T-helper 2 cell treated with Interferon-gamma antibody and Interleukin-4, amounts not matched to agents 5 μg/mL and 100 μg/mL, for 36 hours (primary cell): ENCODE measurements at regions not wholly inside any gene's neighbourhood (a gene's known extent, or its start where the extent isn't known, plus 50 kb on each side); places are given as distances from the start of the nearest gene placed in this dataset.

Experiments
- DNase-seq: peaks from one replicate; pipeline ENCODE4 v3.0.0; 2021; ENCODE audit warnings: low spot score
- H3K27ac Mint-ChIP-seq: one replicate; pipeline ENCODE4 v1.8.0; 2021; ENCODE audit warnings: mild to moderate bottlenecking, mixed read lengths
- H3K27me3 Mint-ChIP-seq: one replicate; pipeline ENCODE4 v1.8.0; 2021; ENCODE audit warnings: low read depth, mixed read lengths
- H3K36me3 Mint-ChIP-seq: one replicate; pipeline ENCODE4 v1.8.0; 2021; ENCODE audit warnings: low read depth, mixed read lengths
- H3K4me1 Mint-ChIP-seq: one replicate; pipeline ENCODE4 v1.8.0; 2021; ENCODE audit warnings: low read depth, mixed read lengths
- H3K4me3 Mint-ChIP-seq: one replicate; pipeline ENCODE4 v1.8.0; 2022; ENCODE audit warnings: mild to moderate bottlenecking, moderate library complexity, mixed read lengths
- H3K9me3 Mint-ChIP-seq: one replicate; pipeline ENCODE4 v1.8.0; 2021; ENCODE audit warnings: mixed read lengths

- Mint-ChIP-seq H3K9me3 (no peaks in the 10 kb centered on the region), H3K27me3 (no peaks in the 10 kb centered on the region), H3K36me3 (no peaks in the 10 kb centered on the region), H3K4me3 (no peak overlapping the region), H3K4me1 (no peaks in the 10 kb centered on the region), H3K27ac (no peak overlapping the region)
- DNase-seq = no peak
Measured at GRCh38 chr20:60359010-60359409, 400.8 kb downstream of the CDH26 start.

DNA sequence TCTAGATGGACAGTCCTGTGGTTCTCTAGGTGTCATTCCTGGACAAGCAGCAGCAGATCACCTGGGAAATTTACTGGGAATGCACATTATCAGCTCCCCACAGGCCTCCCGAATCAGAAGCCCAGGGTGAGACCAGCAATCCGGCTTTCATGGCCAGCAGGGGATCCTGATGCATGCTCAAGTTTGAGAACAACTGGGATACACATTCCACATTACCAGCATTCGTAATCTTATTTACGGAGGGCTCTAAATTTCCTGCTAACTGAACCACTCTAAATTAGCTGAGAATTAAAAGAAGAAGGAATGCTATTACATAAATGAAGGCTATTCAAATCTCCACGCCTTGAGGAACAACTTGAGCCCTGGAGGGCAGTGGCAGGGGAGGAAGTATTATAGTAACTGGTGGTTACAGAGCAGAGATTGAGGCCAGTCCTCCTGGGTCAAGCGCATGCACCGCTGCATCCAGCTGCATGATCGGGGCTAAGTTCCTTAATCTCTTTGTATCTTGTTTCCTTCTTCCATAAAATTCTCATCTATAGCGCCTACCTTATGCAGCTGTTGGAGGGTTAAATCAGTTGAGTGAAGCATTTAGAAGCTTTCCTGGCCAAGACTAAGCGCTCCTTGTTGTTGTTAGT, 403.7 kb downstream of the CDH26 start:
- H3K4me1 Mint-ChIP-seq = no peaks in the 10 kb centered on the region

DNA sequence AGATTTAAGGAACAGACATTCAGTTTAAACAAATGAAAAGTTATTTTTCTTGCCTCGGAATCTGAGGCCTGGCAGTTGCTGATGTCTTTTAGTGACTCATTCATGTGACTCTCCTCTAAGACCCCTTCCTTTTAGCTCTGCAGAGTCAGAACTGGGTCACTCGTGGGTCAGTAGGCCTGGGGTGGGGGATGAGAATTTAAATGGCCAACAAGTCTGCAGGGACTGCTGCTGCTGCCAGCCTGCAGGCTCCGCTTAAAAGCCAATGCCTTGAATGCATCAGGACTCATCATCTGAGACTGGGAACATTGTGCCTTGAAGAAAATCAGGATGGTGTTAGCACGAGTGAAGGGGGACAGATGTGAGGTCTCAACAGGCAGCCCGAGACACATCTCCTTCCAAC, 404.3 kb downstream of the CDH26 start:
- Mint-ChIP-seq H3K27me3 (no peaks in the 10 kb centered on the region), H3K4me1 (no peaks in the 10 kb centered on the region), H3K9me3 (no peaks in the 10 kb centered on the region), H3K4me3 (no peak overlapping the region), H3K27ac (no peak overlapping the region), H3K36me3 (no peaks in the 10 kb centered on the region)
- no peak for DNase-seq

More for the DNA sequence above, 403.7 kb downstream of the CDH26 start:
- Mint-ChIP-seq H3K27ac (no peak overlapping the region), H3K27me3 (no peaks in the 10 kb centered on the region), H3K4me3 (no peak overlapping the region), H3K36me3 (no peaks in the 10 kb centered on the region), H3K9me3 (no peaks in the 10 kb centered on the region)
- no peak for DNase-seq

DNA sequence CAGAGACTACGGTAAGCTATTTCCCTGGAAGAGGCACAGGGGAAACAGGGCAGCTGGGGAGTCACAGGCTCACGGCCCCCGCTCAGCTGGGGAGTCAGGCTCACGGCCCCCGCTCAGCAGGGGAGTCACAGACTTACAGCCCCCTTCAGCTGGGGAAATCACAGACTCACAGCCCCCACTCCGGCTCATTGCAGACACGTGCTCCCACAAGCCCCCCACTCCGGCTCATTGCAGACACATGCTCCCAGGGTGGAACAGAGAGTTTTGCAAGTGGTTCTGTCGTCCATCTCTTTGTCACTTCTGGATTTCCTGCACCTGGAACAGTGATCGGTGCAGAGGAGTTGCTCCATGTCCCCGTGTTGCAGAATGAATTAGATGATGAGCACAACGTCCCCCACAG, 405.5 kb downstream of the CDH26 start:
- H3K36me3 Mint-ChIP-seq = no peaks in the 10 kb centered on the region
- no peak overlapping the region for H3K4me3 Mint-ChIP-seq
- H3K4me1 Mint-ChIP-seq = no peaks in the 10 kb centered on the region
- DNase-seq = no peak
- H3K27ac Mint-ChIP-seq = no peak overlapping the region
- H3K9me3 Mint-ChIP-seq = peaks cover 3% of the 10 kb centered on the region
- no peaks in the 10 kb centered on the region for H3K27me3 Mint-ChIP-seq

DNA sequence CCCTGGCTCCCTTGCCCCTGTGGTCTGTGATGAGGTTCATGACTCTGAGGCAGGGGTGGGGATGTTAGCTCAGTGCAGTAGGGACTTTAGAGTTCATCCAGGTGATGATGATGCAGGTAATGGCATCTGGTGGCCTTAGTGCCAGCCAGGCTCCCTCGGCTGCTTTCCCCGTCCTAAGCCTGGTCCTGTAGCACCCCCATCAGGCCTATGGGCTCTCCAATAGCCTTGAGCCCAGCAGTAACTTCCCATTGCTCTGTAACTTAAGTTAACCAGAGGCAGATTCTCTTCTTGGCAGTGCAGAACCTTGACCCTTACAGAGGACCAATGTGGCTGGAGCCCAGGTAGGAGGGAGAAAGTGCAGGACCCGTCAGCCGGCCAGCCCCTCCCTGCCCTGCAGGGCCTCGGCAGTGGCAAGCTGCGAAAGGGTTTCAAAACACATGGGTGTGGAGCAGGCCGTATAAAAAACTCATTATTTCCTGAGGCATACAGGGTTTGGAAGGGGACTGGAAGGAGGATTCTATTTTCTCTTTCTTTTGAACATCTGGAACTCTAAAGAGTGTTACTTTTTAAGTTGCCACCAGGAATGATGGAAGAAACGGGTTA, 406.9 kb downstream of the CDH26 start:
- Mint-ChIP-seq H3K27me3 (no peaks in the 10 kb centered on the region), H3K36me3 (no peaks in the 10 kb centered on the region), H3K27ac (no peak overlapping the region), H3K9me3 (peaks cover 7% of the 10 kb centered on the region), H3K4me3 (no peak overlapping the region), H3K4me1 (no peaks in the 10 kb centered on the region)
- DNase-seq = no peak

DNA sequence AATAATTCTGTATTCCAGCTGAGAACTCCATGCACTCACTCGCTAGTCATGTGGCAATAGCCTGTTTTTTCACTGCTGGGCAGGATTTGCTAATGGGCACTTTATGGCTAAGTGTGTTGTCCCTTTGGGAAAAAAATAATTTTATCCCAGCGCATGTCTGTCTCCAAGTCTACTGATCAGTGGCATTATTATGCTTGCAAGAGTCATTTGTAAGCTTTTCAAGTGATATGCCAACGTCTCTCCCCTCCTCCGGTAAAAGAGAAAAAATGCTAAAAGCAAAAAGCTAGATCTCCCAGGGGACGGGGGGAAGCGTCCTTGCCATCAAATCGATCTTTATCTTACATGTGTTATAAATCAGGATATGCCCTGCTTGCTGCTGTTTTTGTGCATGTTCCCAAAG, 407.7 kb downstream of the CDH26 start:
- Mint-ChIP-seq H3K27me3 (no peaks in the 10 kb centered on the region), H3K9me3 (peaks cover 7% of the 10 kb centered on the region), H3K27ac (no peak overlapping the region), H3K4me3 (no peak overlapping the region), H3K4me1 (no peaks in the 10 kb centered on the region), H3K36me3 (no peaks in the 10 kb centered on the region)
- no peak for DNase-seq

DNA sequence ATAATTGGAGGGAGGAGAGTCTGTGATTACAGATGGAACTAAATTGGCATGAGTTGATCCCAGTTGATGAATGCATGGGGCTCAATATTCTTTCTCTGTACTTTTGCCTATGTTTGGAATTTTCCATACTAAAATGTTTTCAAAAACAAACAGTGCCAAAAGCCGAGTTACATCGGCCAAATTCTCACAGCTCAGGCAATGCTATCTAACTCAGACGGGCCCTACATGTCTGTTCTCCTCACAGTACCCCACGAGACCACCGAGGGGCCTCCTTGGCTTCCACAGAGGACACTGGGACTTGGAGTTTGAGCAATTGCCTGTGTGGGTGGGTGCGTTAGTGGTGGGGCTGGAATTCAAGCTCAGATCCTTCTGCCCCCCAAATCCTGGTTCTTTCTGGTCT, 413.2 kb downstream of the CDH26 start:
- Mint-ChIP-seq H3K27me3 (no peaks in the 10 kb centered on the region), H3K27ac (no peak overlapping the region), H3K4me1 (no peaks in the 10 kb centered on the region), H3K36me3 (no peaks in the 10 kb centered on the region), H3K9me3 (peaks cover 7% of the 10 kb centered on the region), H3K4me3 (no peak overlapping the region)
- DNase-seq = no peak

DNA sequence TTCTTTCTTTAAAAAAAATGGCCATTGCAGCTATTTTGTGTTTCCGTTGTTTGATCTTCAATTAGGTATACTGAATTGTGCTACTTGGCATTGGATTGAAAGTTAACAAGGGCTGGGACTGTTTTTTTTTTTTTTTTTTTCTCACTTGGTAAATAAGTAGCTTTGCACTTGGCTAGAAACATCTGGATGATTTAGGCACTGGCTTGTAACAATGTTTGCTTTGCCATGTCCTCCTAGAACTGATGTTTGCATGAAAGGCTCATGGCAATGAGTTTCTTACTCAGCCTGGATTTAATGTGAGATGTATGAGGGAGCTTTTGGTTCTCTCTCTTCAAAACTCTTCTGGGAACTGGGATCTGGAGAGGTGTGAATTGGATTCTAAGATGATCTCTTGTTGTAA, 414.1 kb downstream of the CDH26 start:
- H3K9me3 Mint-ChIP-seq = peaks cover 7% of the 10 kb centered on the region
- H3K27ac Mint-ChIP-seq = no peak overlapping the region
- no peaks in the 10 kb centered on the region for H3K27me3 Mint-ChIP-seq
- DNase-seq = no peak
- H3K36me3 Mint-ChIP-seq = no peaks in the 10 kb centered on the region
- H3K4me1 Mint-ChIP-seq = no peaks in the 10 kb centered on the region
- no peak overlapping the region for H3K4me3 Mint-ChIP-seq

DNA sequence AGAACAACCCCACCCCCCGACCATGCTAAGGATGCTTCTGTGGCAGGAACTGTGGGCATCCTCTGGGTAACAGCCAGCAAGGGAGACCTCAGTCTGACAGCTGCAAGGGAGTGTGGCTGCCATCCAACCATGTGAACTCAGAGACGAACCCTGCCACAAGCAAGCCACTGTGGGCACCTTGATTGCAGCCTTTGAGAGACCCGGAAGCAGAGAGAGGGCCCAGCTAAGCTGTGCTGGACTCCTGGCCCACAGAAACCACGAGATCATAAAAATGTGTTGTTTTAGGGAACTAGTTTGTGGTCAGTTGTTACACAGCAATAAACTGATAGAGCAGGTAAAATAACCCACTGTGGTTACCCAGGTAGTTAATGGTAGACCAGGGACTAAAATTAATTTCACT, 414.6 kb downstream of the CDH26 start:
- no peaks in the 10 kb centered on the region for H3K27me3 Mint-ChIP-seq
- H3K9me3 Mint-ChIP-seq = peaks cover 7% of the 10 kb centered on the region
- H3K4me1 Mint-ChIP-seq = no peaks in the 10 kb centered on the region
- H3K4me3 Mint-ChIP-seq = no peak overlapping the region
- H3K36me3 Mint-ChIP-seq = no peaks in the 10 kb centered on the region
- no peak for DNase-seq
- no peak overlapping the region for H3K27ac Mint-ChIP-seq

- Mint-ChIP-seq H3K27me3 (no peaks in the 10 kb centered on the region), H3K4me1 (no peaks in the 10 kb centered on the region), H3K4me3 (no peak overlapping the region), H3K9me3 (no peaks in the 10 kb centered on the region), H3K27ac (no peak overlapping the region), H3K36me3 (no peaks in the 10 kb centered on the region)
- no peak for DNase-seq
Measured at GRCh38 chr20:60378620-60379019, 420.4 kb downstream of the CDH26 start.

DNA sequence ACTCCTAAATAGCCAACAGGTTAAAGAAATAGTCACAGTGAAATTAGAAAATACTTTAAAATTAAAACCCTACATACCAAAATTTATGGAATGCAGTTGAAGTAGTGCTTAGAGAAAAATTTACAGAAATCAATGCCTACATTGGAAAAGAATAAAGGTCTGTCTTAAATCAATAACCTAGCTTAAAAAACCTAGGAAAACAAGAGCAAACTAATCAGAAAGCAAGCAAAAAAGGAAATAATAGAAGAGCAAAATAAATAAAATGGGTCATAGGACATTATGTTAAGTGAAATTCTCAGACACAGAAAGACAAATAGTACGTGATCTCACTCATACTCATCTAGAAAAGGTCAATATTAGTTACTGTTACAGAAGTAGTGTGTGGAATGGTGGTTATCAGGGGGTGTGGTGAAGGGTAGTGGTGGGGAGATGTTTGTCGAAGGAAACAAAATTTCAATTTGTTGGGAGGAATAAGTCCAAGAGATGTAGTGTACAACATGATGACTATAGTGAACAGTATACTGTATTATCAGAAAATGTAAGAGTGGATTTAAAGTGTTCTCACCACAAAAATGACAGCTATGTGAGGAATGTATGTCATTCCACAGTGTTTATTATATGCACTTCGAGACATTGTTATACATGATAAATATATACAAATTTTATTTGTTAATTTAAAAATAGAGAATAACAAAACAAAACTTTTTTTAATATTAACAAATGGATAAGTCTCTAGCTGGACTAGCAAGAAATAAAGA, 423.6 kb downstream of the CDH26 start:
- no peak overlapping the region for H3K27ac Mint-ChIP-seq
- H3K9me3 Mint-ChIP-seq = no peaks in the 10 kb centered on the region
- no peaks in the 10 kb centered on the region for H3K4me1 Mint-ChIP-seq
- H3K4me3 Mint-ChIP-seq = no peak overlapping the region
- H3K27me3 Mint-ChIP-seq = no peaks in the 10 kb centered on the region
- DNase-seq = no peak
- no peaks in the 10 kb centered on the region for H3K36me3 Mint-ChIP-seq

DNA sequence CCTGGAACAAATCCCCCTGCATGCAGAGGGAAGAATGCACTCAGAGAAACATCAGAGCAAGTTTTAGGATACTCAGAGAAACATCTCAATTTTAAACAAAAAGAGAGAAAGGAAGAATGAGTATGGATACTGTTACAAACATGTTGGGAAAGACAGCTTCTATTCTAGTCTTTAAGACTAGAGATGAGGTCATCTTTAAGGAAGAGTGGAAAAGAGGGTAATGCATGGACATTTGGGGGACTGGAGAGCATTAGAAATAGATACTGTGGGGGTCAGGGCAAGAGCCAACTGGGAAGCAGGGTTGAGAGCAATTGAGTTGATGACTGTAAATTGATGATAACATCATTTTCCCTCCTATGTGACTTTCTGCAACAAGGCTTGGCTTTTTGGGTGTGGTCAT, 431.2 kb downstream of the CDH26 start:
- Mint-ChIP-seq H3K36me3 (no peaks in the 10 kb centered on the region), H3K27ac (no peak overlapping the region), H3K9me3 (no peaks in the 10 kb centered on the region), H3K4me1 (no peaks in the 10 kb centered on the region), H3K4me3 (no peak overlapping the region), H3K27me3 (no peaks in the 10 kb centered on the region)
- no peak for DNase-seq

- no peaks in the 10 kb centered on the region for H3K4me1 Mint-ChIP-seq
- no peaks in the 10 kb centered on the region for H3K27me3 Mint-ChIP-seq
- no peak overlapping the region for H3K27ac Mint-ChIP-seq
- H3K9me3 Mint-ChIP-seq = no peaks in the 10 kb centered on the region
- DNase-seq = no peak
- no peak overlapping the region for H3K4me3 Mint-ChIP-seq
- H3K36me3 Mint-ChIP-seq = no peaks in the 10 kb centered on the region
Measured at GRCh38 chr20:60389882-60390281, 431.7 kb downstream of the CDH26 start.

GRCh38 chr20:60395991-60396390, 437.8 kb downstream of the CDH26 start:
- no peak overlapping the region for H3K27ac Mint-ChIP-seq
- no peak overlapping the region for H3K4me3 Mint-ChIP-seq
- H3K4me1 Mint-ChIP-seq = no peaks in the 10 kb centered on the region
- no peaks in the 10 kb centered on the region for H3K27me3 Mint-ChIP-seq
- no peak for DNase-seq
- no peaks in the 10 kb centered on the region for H3K9me3 Mint-ChIP-seq
- no peaks in the 10 kb centered on the region for H3K36me3 Mint-ChIP-seq
